ENCODE measurements at regions not wholly inside any gene's neighbourhood (a gene's known extent, or its start where the extent isn't known, plus 50 kb on each side); places are given as distances from the start of the nearest gene placed in this dataset.

- Histone ChIP-seq H3K27me3 (ENCODE audit: control insufficient read depth in 1 of 2, insufficient read depth in 2 of 2, low read length in 1 of 2) (no peaks in the 10 kb centered on the region), H3K4me3 (ENCODE audit: low read length in 2 of 2) (no peak overlapping the region), H3K36me3 (ENCODE audit: control insufficient read depth in 1 of 2, insufficient read depth in 2 of 2, low read length in 1 of 2) (no peaks in the 10 kb centered on the region), H3K9me3 (ENCODE audit: control insufficient read depth, low read length) (no peaks in the 10 kb centered on the region), H3K4me1 (ENCODE audit: control insufficient read depth in 1 of 2, insufficient read depth in 2 of 2, low read length in 2 of 2) (peaks cover 0 to 3% of the 10 kb centered on the region in 2 donors), H3K27ac (ENCODE audit: low read depth in 1 of 2, low read length in 2 of 2) (no peak overlapping the region)
- DNase-seq = no peak
- intact Hi-C loops (cut with DNase I) = loop anchor here in 1 of 2 donors (5.0 kb wide), 1 partner anchor 621 kb away; no protein-coding TSS in a partner anchor
- ATAC-seq (ENCODE audit: low FRiP score) = no peak
Measured at GRCh38 chr13:47603365-47603764, 397.7 kb downstream of the SUCLA2 start.

- 47 to 57% methylated on average over 2 of the region's 2 CpGs for WGBS, 2 donors
- Histone ChIP-seq H3K27ac (ENCODE audit: low read depth in 1 of 2, low read length in 2 of 2) (no peak overlapping the region), H3K27me3 (ENCODE audit: control insufficient read depth in 1 of 2, insufficient read depth in 2 of 2, low read length in 1 of 2) (no peaks in the 10 kb centered on the region), H3K4me1 (ENCODE audit: control insufficient read depth in 1 of 2, insufficient read depth in 2 of 2, low read length in 2 of 2) (peaks cover 0 to 3% of the 10 kb centered on the region in 2 donors), H3K4me3 (ENCODE audit: low read length in 2 of 2) (no peak overlapping the region), H3K36me3 (ENCODE audit: control insufficient read depth in 1 of 2, insufficient read depth in 2 of 2, low read length in 1 of 2) (no peaks in the 10 kb centered on the region), H3K9me3 (ENCODE audit: control insufficient read depth, low read length) (peaks cover 2% of the 10 kb centered on the region)
- intact Hi-C loops (cut with DNase I) = loop anchor here in 1 of 2 donors (10.0 kb wide), 1 partner anchor 624 kb away; no protein-coding TSS in a partner anchor
- ATAC-seq (ENCODE audit: low FRiP score) (no peak), DNase-seq (no peak)
Measured at GRCh38 chr13:47598340-47598911, 402.6 kb downstream of the SUCLA2 start.

GRCh38 chr13:47594833-47595232, 406.2 kb downstream of the SUCLA2 start:
- DNase-seq (no peak), ATAC-seq (ENCODE audit: low FRiP score) (no peak)
- intact Hi-C loops (cut with DNase I) = loop anchor here in 1 of 2 donors (10.0 kb wide), 1 partner anchor 620 kb away; no protein-coding TSS in a partner anchor
- no peaks in the 10 kb centered on the region for H3K27me3 ChIP-seq (ENCODE audit: control insufficient read depth in 1 of 2, insufficient read depth in 2 of 2, low read length in 1 of 2)
- H3K36me3 ChIP-seq (ENCODE audit: control insufficient read depth in 1 of 2, insufficient read depth in 2 of 2, low read length in 1 of 2) = no peaks in the 10 kb centered on the region
- peaks cover 2% of the 10 kb centered on the region for H3K9me3 ChIP-seq (ENCODE audit: control insufficient read depth, low read length)
- H3K4me3 ChIP-seq (ENCODE audit: low read length in 2 of 2) = no peak overlapping the region
- no peak overlapping the region for H3K27ac ChIP-seq (ENCODE audit: low read depth in 1 of 2, low read length in 2 of 2)
- no peaks in the 10 kb centered on the region for H3K4me1 ChIP-seq (ENCODE audit: control insufficient read depth in 1 of 2, insufficient read depth in 2 of 2, low read length in 2 of 2)

GRCh38 chr13:47592256-47592655, 408.8 kb downstream of the SUCLA2 start:
- 84 to 86% methylated on average over 1 of the region's 1 CpG for WGBS, 2 donors
- no peak overlapping the region for H3K4me3 ChIP-seq (ENCODE audit: low read length in 2 of 2)
- no peak for ATAC-seq (ENCODE audit: low FRiP score)
- no peak overlapping the region for H3K27ac ChIP-seq (ENCODE audit: low read depth in 1 of 2, low read length in 2 of 2)
- no peak for DNase-seq
- H3K36me3 ChIP-seq (ENCODE audit: control insufficient read depth in 1 of 2, insufficient read depth in 2 of 2, low read length in 1 of 2) = no peaks in the 10 kb centered on the region
- no peaks in the 10 kb centered on the region for H3K4me1 ChIP-seq (ENCODE audit: control insufficient read depth in 1 of 2, insufficient read depth in 2 of 2, low read length in 2 of 2)
- intact Hi-C loops (cut with DNase I) = loop anchor here in 1 of 2 donors (10.0 kb wide), 1 partner anchor 617 kb away; no protein-coding TSS in a partner anchor
- no peaks in the 10 kb centered on the region for H3K27me3 ChIP-seq (ENCODE audit: control insufficient read depth in 1 of 2, insufficient read depth in 2 of 2, low read length in 1 of 2)
- peaks cover 2% of the 10 kb centered on the region for H3K9me3 ChIP-seq (ENCODE audit: control insufficient read depth, low read length)

- Histone ChIP-seq H3K4me1 (ENCODE audit: control insufficient read depth in 1 of 2, insufficient read depth in 2 of 2, low read length in 2 of 2) (no peaks in the 10 kb centered on the region), H3K27me3 (ENCODE audit: control insufficient read depth in 1 of 2, insufficient read depth in 2 of 2, low read length in 1 of 2) (no peaks in the 10 kb centered on the region), H3K27ac (ENCODE audit: low read depth in 1 of 2, low read length in 2 of 2) (no peak overlapping the region), H3K9me3 (ENCODE audit: control insufficient read depth, low read length) (peaks cover 2% of the 10 kb centered on the region), H3K36me3 (ENCODE audit: control insufficient read depth in 1 of 2, insufficient read depth in 2 of 2, low read length in 1 of 2) (no peaks in the 10 kb centered on the region), H3K4me3 (ENCODE audit: low read length in 2 of 2) (no peak overlapping the region)
- intact Hi-C loops (cut with DNase I) = no loop called here
- DNase-seq (no peak), ATAC-seq (ENCODE audit: low FRiP score) (no peak)
Measured at GRCh38 chr13:47588676-47589075, 412.4 kb downstream of the SUCLA2 start.

- intact Hi-C loops (cut with DNase I) = no loop called here
- 43 to 50% methylated on average over 2 of the region's 2 CpGs for WGBS, 2 donors
- Histone ChIP-seq H3K27me3 (ENCODE audit: control insufficient read depth in 1 of 2, insufficient read depth in 2 of 2, low read length in 1 of 2) (no peaks in the 10 kb centered on the region), H3K36me3 (ENCODE audit: control insufficient read depth in 1 of 2, insufficient read depth in 2 of 2, low read length in 1 of 2) (no peaks in the 10 kb centered on the region), H3K9me3 (ENCODE audit: control insufficient read depth, low read length) (peaks cover 24% of the 10 kb centered on the region), H3K4me3 (ENCODE audit: low read length in 2 of 2) (no peak overlapping the region), H3K4me1 (ENCODE audit: control insufficient read depth in 1 of 2, insufficient read depth in 2 of 2, low read length in 2 of 2) (no peaks in the 10 kb centered on the region), H3K27ac (ENCODE audit: low read depth in 1 of 2, low read length in 2 of 2) (no peak overlapping the region)
- no peak for DNase-seq
- ATAC-seq (ENCODE audit: low FRiP score) = no peak
Measured at GRCh38 chr13:47572375-47572774, 428.7 kb downstream of the SUCLA2 start.

- Histone ChIP-seq H3K36me3 (ENCODE audit: control insufficient read depth in 1 of 2, insufficient read depth in 2 of 2, low read length in 1 of 2) (no peaks in the 10 kb centered on the region), H3K27me3 (ENCODE audit: control insufficient read depth in 1 of 2, insufficient read depth in 2 of 2, low read length in 1 of 2) (no peaks in the 10 kb centered on the region), H3K4me1 (ENCODE audit: control insufficient read depth in 1 of 2, insufficient read depth in 2 of 2, low read length in 2 of 2) (no peaks in the 10 kb centered on the region), H3K27ac (ENCODE audit: low read depth in 1 of 2, low read length in 2 of 2) (no peak overlapping the region), H3K4me3 (ENCODE audit: low read length in 2 of 2) (no peak overlapping the region), H3K9me3 (ENCODE audit: control insufficient read depth, low read length) (peaks cover 1% of the 10 kb centered on the region)
- ATAC-seq (ENCODE audit: low FRiP score) (no peak), DNase-seq (no peak)
- intact Hi-C loops (cut with DNase I) = no loop called here
- 36% methylated on average over 7 of the region's 7 CpGs for WGBS, 2 donors
Measured at GRCh38 chr13:47564041-47564440, 437.0 kb downstream of the SUCLA2 start.

- intact Hi-C loops (cut with DNase I) = no loop called here
- H3K4me1 ChIP-seq (ENCODE audit: control insufficient read depth in 1 of 2, insufficient read depth in 2 of 2, low read length in 2 of 2) = no peaks in the 10 kb centered on the region
- no peak for ATAC-seq (ENCODE audit: low FRiP score)
- H3K27me3 ChIP-seq (ENCODE audit: control insufficient read depth in 1 of 2, insufficient read depth in 2 of 2, low read length in 1 of 2) = no peaks in the 10 kb centered on the region
- DNase-seq = no peak
- no peak overlapping the region for H3K4me3 ChIP-seq (ENCODE audit: low read length in 2 of 2)
- no peaks in the 10 kb centered on the region for H3K36me3 ChIP-seq (ENCODE audit: control insufficient read depth in 1 of 2, insufficient read depth in 2 of 2, low read length in 1 of 2)
- H3K27ac ChIP-seq (ENCODE audit: low read depth in 1 of 2, low read length in 2 of 2) = no peak overlapping the region
- 82 to 83% methylated on average over 3 of the region's 3 CpGs for WGBS, 2 donors
- H3K9me3 ChIP-seq (ENCODE audit: control insufficient read depth, low read length) = no peaks in the 10 kb centered on the region
Measured at GRCh38 chr13:47556703-47557102, 444.4 kb downstream of the SUCLA2 start.

- ATAC-seq (ENCODE audit: low FRiP score) (no peak), DNase-seq (no peak)
- no peaks in the 10 kb centered on the region for H3K27me3 ChIP-seq (ENCODE audit: control insufficient read depth in 1 of 2, insufficient read depth in 2 of 2, low read length in 1 of 2)
- no peak overlapping the region for H3K27ac ChIP-seq (ENCODE audit: low read depth in 1 of 2, low read length in 2 of 2)
- intact Hi-C loops (cut with DNase I) = no loop called here
- no peaks in the 10 kb centered on the region for H3K36me3 ChIP-seq (ENCODE audit: control insufficient read depth in 1 of 2, insufficient read depth in 2 of 2, low read length in 1 of 2)
- H3K4me1 ChIP-seq (ENCODE audit: control insufficient read depth in 1 of 2, insufficient read depth in 2 of 2, low read length in 2 of 2) = no peaks in the 10 kb centered on the region
- no peak overlapping the region for H3K4me3 ChIP-seq (ENCODE audit: low read length in 2 of 2)
- 32 to 41% methylated on average over 1 of the region's 1 CpG for WGBS, 2 donors
- no peaks in the 10 kb centered on the region for H3K9me3 ChIP-seq (ENCODE audit: control insufficient read depth, low read length)
Measured at GRCh38 chr13:47555235-47555634, 445.8 kb downstream of the SUCLA2 start.

All from aorta (tissue), 5 donors.